Heart left ventricle (tissue), 16 donors: ENCODE measurements at regions not wholly inside any gene's neighbourhood (a gene's known extent, or its start where the extent isn't known, plus 50 kb on each side); places are given as distances from the start of the nearest gene placed in this dataset.

Experiments used
- ATAC-seq, 4 donors: fragments of 200-7000 bp; cut with Tn5 transposase; one replicate each; pipeline ENCODE4 v1.9.1; 2020 to 2022; ENCODE audit warnings: moderate library complexity in 4 of 4, mild to moderate bottlenecking in 3 of 4, moderate number of reproducible peaks in 1 of 4
- DNase-seq, 5 donors: peaks; one replicate each; pipeline ENCODE4 v3.0.0-alpha.2; 2020
- H3K27ac ChIP-seq, 12 donors: fragments of 200-600 bp; sonication (generic) in 4 of 12; one replicate each; pipeline versions ENCODE4 v1.5.0 to v1.8.0; 2016 to 2022; ENCODE audit warnings: mild to moderate bottlenecking in 2 of 12
- H3K27me3 ChIP-seq, 9 donors: fragments of 200-600 bp; sonication (generic) in 2 of 9; one replicate each; pipeline versions ENCODE4 v1.5.1 to v1.8.0; 2016 to 2022; ENCODE audit warnings: mild to moderate bottlenecking in 3 of 9
- H3K36me3 ChIP-seq, 9 donors: fragments of 200-600 bp; sonication (generic) in 2 of 9; one replicate each; pipeline versions ENCODE4 v1.5.0 to v1.8.0; 2018 to 2022; ENCODE audit warnings: mild to moderate bottlenecking in 2 of 9
- H3K4me1 ChIP-seq, 12 donors: fragments of 200-600 bp; sonication (generic) in 4 of 12; one replicate each; pipeline versions ENCODE4 v1.5.0 to v1.8.0; 2016 to 2022; ENCODE audit warnings: mild to moderate bottlenecking in 3 of 12
- H3K4me3 ChIP-seq, 12 donors: fragments of 200-600 bp; sonication (generic) in 4 of 12; one replicate each; pipeline versions ENCODE4 v1.5.0 to v1.8.0; 2017 to 2022; ENCODE audit warnings: mild to moderate bottlenecking in 9 of 12, moderate library complexity in 4 of 12
- H3K9me3 ChIP-seq, 12 donors: fragments of 200-600 bp; sonication (generic) in 4 of 12; one replicate each; pipeline versions ENCODE4 v1.5.0 to v1.8.0; 2016 to 2022; ENCODE audit warnings: mild to moderate bottlenecking in 1 of 12
- CTCF ChIP-seq, 12 donors: fragments of 200-600 bp; sonication (generic) in 4 of 12; IDR thresholded peaks; one replicate each; pipeline versions ENCODE4 v1.5.0 to v1.8.0; 2018 to 2022; ENCODE audit warnings: antibody characterized with exemption in 12 of 12, mild to moderate bottlenecking in 5 of 12
- POLR2A ChIP-seq, 2 donors: fragments of 450-650 bp; IDR thresholded peaks; one replicate each; pipeline ENCODE4 v1.6.1; 2017; ENCODE audit warnings: antibody characterized with exemption in 2 of 2, mild to moderate bottlenecking in 2 of 2, moderate library complexity in 2 of 2
- WGBS, 4 donors: extraction: QIAGEN DNeasy Blood & Tissue Kit in 2 of 4; methylation state at CpG; one replicate each; pipeline versions ENCODE4 v1.1.5 to v1.1.7; 2013 to 2018; 5-methylcytosine and 5-hydroxymethylcytosine counted together
- intact Hi-C, 10 donors: fragments of 100-400 bp; cut with DNase I; formaldehyde crosslinking; loops; one replicate each; pipeline versions ENCODE4 v1.11.1 to v1.14.2; 2022
- donor health status: ischemic (EF 13 %, LVEDD 7.1; RV severe dilation, severe dysfunction).
- donor health status: healthy with polysubstance abuse.
- donor health status: DM: no; HTN: yes; CAD: no.
- donor health status: DM: no; HTN: no; CAD: no.
- donor health status: ischemic (EF 25% LVEDD 6.9; RV normal size, moderate dysfunction).
- donor health status: ischemic (EF 25% LVEDD 5.7; RV mildly dilated, moderate dysfunction).
- donor health status: healthy.
- donor health status: DM: yes; HTN: yes; CAD: no.
- donor health status: ischemic (EF 35%, LVEDD 5.7; RV mildly dilated, moderate dysfunction).
- donor health status: nonischemic (EF 11% LVEDD 7.7; RV severe dilation, severe dysfunction).
- donor health status: DM: yes; HTN: yes; CAD: no.
- donor health status: PGD.
- donor health status: ischemic (EF 29% LVEDD 5.4; RV normal size, mild dysfunction).
- donor health status: nonischemic (EF 23%, LVEDD 6.1; RV moderate dilation, normal function).

DNA sequence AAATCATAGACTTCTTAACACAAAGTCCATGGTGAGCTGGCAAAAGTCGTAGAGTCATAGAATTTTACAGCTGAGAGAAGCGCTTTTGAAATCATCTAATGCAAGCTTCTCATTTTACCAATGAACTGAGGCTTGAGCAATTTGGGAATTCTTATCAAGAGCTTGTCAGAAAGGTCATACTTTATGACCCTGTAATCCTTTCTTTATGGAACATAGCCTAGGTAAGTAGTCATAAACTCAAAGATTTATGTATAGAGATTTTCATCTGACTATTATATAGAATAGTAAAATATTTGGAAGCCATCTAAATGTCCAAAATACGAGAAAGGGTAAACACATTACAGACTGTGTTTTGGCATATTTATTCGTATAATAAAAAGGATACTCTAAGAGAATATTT is 563.5 kb downstream of the PCDH7 start:
- Histone ChIP-seq H3K27me3 (no peaks in the 10 kb centered on the region), H3K9me3 (peaks cover 0 to 21% (median 4%) of the 10 kb centered on the region in 12 donors), H3K4me3 (no peak overlapping the region), H3K36me3 (no peaks in the 10 kb centered on the region), H3K4me1 (no peaks in the 10 kb centered on the region), H3K27ac (no peak overlapping the region)
- 70 to 86% (median 81%) methylated on average over 4 of the region's 4 CpGs for WGBS, 4 donors
- intact Hi-C loops, result no loop called here
- TF ChIP-seq CTCF (IDR thresholded peaks at IDR 0.05), result no peak
- TF ChIP-seq POLR2A (IDR thresholded peaks at IDR 0.05), result no peak
- DNase-seq (no peak), ATAC-seq (no peak)

GRCh38 chr4:31290836-31291235 is 570.7 kb downstream of the PCDH7 start:
- WGBS, 4 donors, result 49 to 63% (median 54%) methylated on average over 3 of the region's 3 CpGs
- TF ChIP-seq POLR2A (IDR thresholded peaks at IDR 0.05) (no peak), CTCF (IDR thresholded peaks at IDR 0.05) (no peak)
- Histone ChIP-seq H3K9me3 (peaks cover 0 to 12% (median 0%) of the 10 kb centered on the region in 12 donors), H3K27ac (no peak overlapping the region), H3K4me3 (no peak overlapping the region), H3K27me3 (no peaks in the 10 kb centered on the region), H3K4me1 (no peaks in the 10 kb centered on the region), H3K36me3 (no peaks in the 10 kb centered on the region)
- ATAC-seq (no peak), DNase-seq (no peak)
- intact Hi-C loops, result no loop called here

GRCh38 chr4:31291238-31291637 is 571.1 kb downstream of the PCDH7 start:
- no peaks in the 10 kb centered on the region for H3K36me3 ChIP-seq
- DNase-seq (no peak), ATAC-seq (no peak)
- no peaks in the 10 kb centered on the region for H3K4me1 ChIP-seq
- H3K27me3 ChIP-seq, result no peaks in the 10 kb centered on the region
- no peak overlapping the region for H3K27ac ChIP-seq
- WGBS, 4 donors, result 59 to 72% (median 69%) methylated on average over 1 of the region's 1 CpG
- H3K9me3 ChIP-seq, result peaks cover 0 to 8% (median 0%) of the 10 kb centered on the region in 12 donors
- intact Hi-C loops, result no loop called here
- no peak overlapping the region for H3K4me3 ChIP-seq
- TF ChIP-seq POLR2A (IDR thresholded peaks at IDR 0.05), result no peak
- TF ChIP-seq CTCF (IDR thresholded peaks at IDR 0.05), result no peak

GRCh38 chr4:31294655-31295480 is 574.7 kb downstream of the PCDH7 start:
- Histone ChIP-seq H3K27me3 (no peaks in the 10 kb centered on the region), H3K36me3 (no peaks in the 10 kb centered on the region), H3K27ac (no peak overlapping the region), H3K4me1 (no peaks in the 10 kb centered on the region), H3K9me3 (peaks cover 0 to 7% (median 0%) of the 10 kb centered on the region in 12 donors), H3K4me3 (no peak overlapping the region)
- intact Hi-C loops, result no loop called here
- TF ChIP-seq POLR2A (IDR thresholded peaks at IDR 0.05) (no peak), CTCF (IDR thresholded peaks at IDR 0.05) (no peak)
- ATAC-seq, result no peak
- no peak for DNase-seq
- WGBS, 4 donors, result 82 to 90% (median 86%) methylated on average over 7 of the region's 7 CpGs
